ENCODE measurements at regions not wholly inside any gene's neighbourhood (a gene's known extent, or its start where the extent isn't known, plus 50 kb on each side); places are given as distances from the start of the nearest gene placed in this dataset.
A peak's percentile ranks its signal among the peaks of the same experiment; 100 is the strongest.

- in situ Hi-C loops (cut with HindIII; ENCODE audit: extremely low pct_ligation_motif_present, low pct_unique_long_range_greater_than_20kb): no loop called here
- CTCF ChIA-PET (ENCODE audit: low intra/inter-chr PET ratio, low total read pairs): no interaction called here
- FAIRE-seq: peak; percentile 66
Measured at GRCh38 chr20:48214601-48215000, 429.3 kb upstream of the SULF2 start.

More at GRCh38 chr20:48214601-48215000, 429.3 kb upstream of the SULF2 start:
- TF ChIP-seq ZNF841 (CRISPR knock-in tag; IDR thresholded peaks at IDR 0.05; ENCODE audit: borderline replicate concordance) (no peak), PATZ1 (CRISPR knock-in tag; IDR thresholded peaks at IDR 0.05) (0 out of 2 replicates have a peak, but pooled peaks have one; percentile 0), ZMYM3 (CRISPR knock-in tag; IDR thresholded peaks at IDR 0.05) (peak; percentile 92), ZNF629 (CRISPR knock-in tag; conservative IDR thresholded peaks at IDR 0.05) (0 out of 2 replicates have a peak, but pooled peaks have one; percentile 14), BORCS8-MEF2B (CRISPR knock-in tag; IDR thresholded peaks at IDR 0.05) (0 out of 2 replicates have a peak, but pooled peaks have one; percentile 48), CEBPB (IDR thresholded peaks at IDR 0.05; ENCODE audit: borderline replicate concordance, low read depth, low read length) (peak; percentile 46; the same call in 1 of the 2 replicates), SKIL (CRISPR knock-in tag; IDR thresholded peaks at IDR 0.05; ENCODE audit: borderline replicate concordance) (0 out of 2 replicates have a peak, but pooled peaks have one; percentile 30), CHD4 (IDR thresholded peaks at IDR 0.05; ENCODE audit: borderline replicate concordance, low read length) (peak; percentile 64; the same call in 1 of the 2 replicates), ZNF687 (CRISPR knock-in tag; IDR thresholded peaks at IDR 0.05) (peak; percentile 1; the same call in 1 of the 2 replicates), ZNF280B (CRISPR knock-in tag; IDR thresholded peaks at IDR 0.05; ENCODE audit: borderline replicate concordance) (0 out of 2 replicates have a peak, but pooled peaks have one; percentile 30), MLX (CRISPR knock-in tag; IDR thresholded peaks at IDR 0.05) (no peak), CEBPG (CRISPR knock-in tag; IDR thresholded peaks at IDR 0.05) (0 out of 2 replicates have a peak, but pooled peaks have one; percentile 26), ZKSCAN1 (IDR thresholded peaks at IDR 0.05; ENCODE audit: low read length) (no peak)
- Histone ChIP-seq H3K9ac (ENCODE audit: insufficient read depth, low read depth, low read length) (no peak overlapping the region), H4K20me1 (ENCODE audit: insufficient read depth, low read length) (no peaks in the 10 kb centered on the region), H3K27me3 (ENCODE audit: control insufficient read depth in 1 of 2, insufficient read depth in 2 of 2, low read length in 2 of 2) (peaks cover 0 to 9% of the 10 kb centered on the region in 2 experiments; a peak in 3 of 5 replicates), H3K36me3 (replicated peaks in 1 of 2; ENCODE audit: control insufficient read depth in 1 of 2, insufficient read depth in 2 of 2, low read length in 2 of 2) (no peaks in the 10 kb centered on the region), H3K27ac (ENCODE audit: extremely low read length, insufficient read depth, low read length) (no peak overlapping the region), H3K4me1 (ENCODE audit: insufficient read depth, low read length) (peaks cover 19% of the 10 kb centered on the region), H2AFZ (ENCODE audit: low read length) (no peak overlapping the region), H3K9me3 (ENCODE audit: low read length) (no peaks in the 10 kb centered on the region), H3K79me2 (ENCODE audit: insufficient read depth, low read length) (no peaks in the 10 kb centered on the region), H3K4me2 (ENCODE audit: low read depth, low read length) (peak overlapping the region; percentile 9; the same call in 1 of the 2 replicates), H3K4me3 (replicated peaks in 1 of 3; ENCODE audit: insufficient read depth in 1 of 3, low read depth in 2 of 3, low read length in 3 of 3) (no peak overlapping the region; a peak in 1 of 6 replicates)
- WGBS (ENCODE audit: low lambda C conversion rate): 10% methylated on average over 5 of the region's 5 CpGs
- BruUV-seq (replicated peaks): no TSS peak
- intact Hi-C loops (cut with micrococcal nuclease; ENCODE audit: unreplicated experiment): no loop called here
- POLR2A ChIA-PET: no interaction called here
- ATAC-seq (peak; percentile 15), DNase-seq (ENCODE audit: low spot score) (no peak)
